CD4-positive, alpha-beta T cell (primary cell): ENCODE measurements at regions not wholly inside any gene's neighbourhood (a gene's known extent, or its start where the extent isn't known, plus 50 kb on each side); places are given as distances from the start of the nearest gene placed in this dataset.

ENCODE experiments used
- ATAC-seq: fragments of 200-7000 bp; cut with Tn5 transposase; one replicate; pipeline ENCODE4 v1.10.0; 2022; ENCODE audit warnings: mild to moderate bottlenecking; ENCODE audit not compliant: poor library complexity
- CTCF ChIA-PET: fragments of 350-600 bp; sonication (Branson Sonifier 250); formaldehyde crosslinking; loops from one replicate; lab custom pipeline; 2021; ENCODE audit warnings: antibody characterized with exemption, inconsistent platforms; lab: Charles Lee
- POLR2A ChIA-PET: fragments of 350-600 bp; sonication (Branson Sonifier 250); formaldehyde crosslinking; loops from one replicate; lab custom pipeline; 2021; ENCODE audit warnings: antibody characterized with exemption, inconsistent platforms; lab: Charles Lee
- DNase-seq, 14 experiments: peaks; one replicate each; pipeline ENCODE4 v3.0.0-alpha.2; 2013 to 2020; ENCODE audit warnings: mixed read lengths in 2 of 14
- H3K27ac ChIP-seq, 2 donors: one replicate each; pipeline versions ENCODE4 v1.5.1 to v1.7.0; 2013; ENCODE audit warnings: low read length in 2 of 2, low read depth in 1 of 2, mild to moderate bottlenecking in 1 of 2
- H3K27me3 ChIP-seq, 2 experiments: 1 replicate in 1 of 2; 2 replicates in 1 of 2; pipeline versions ENCODE4 v1.6.1 to v1.7.0; 2013; ENCODE audit warnings: low read length in 2 of 2, control low read depth in 1 of 2, mild to moderate bottlenecking in 1 of 2, moderate library complexity in 1 of 2; ENCODE audit not compliant: insufficient read depth in 2 of 2, control insufficient read depth in 1 of 2
- H3K36me3 ChIP-seq: one replicate; pipeline ENCODE4 v1.6.1; 2013; ENCODE audit warnings: low read length, control low read depth; ENCODE audit not compliant: insufficient read depth
- H3K4me1 ChIP-seq: one replicate; pipeline ENCODE4 v1.6.1; 2013; ENCODE audit warnings: low read length, control low read depth; ENCODE audit not compliant: insufficient read depth
- H3K4me3 ChIP-seq: one replicate; pipeline ENCODE4 v1.5.1; 2013; ENCODE audit warnings: mild to moderate bottlenecking, low read length, moderate library complexity
- H3K9me3 ChIP-seq, 2 experiments: 1 replicate in 1 of 2; 2 replicates in 1 of 2; pipeline versions ENCODE4 v1.6.1 to v1.7.0; 2013; ENCODE audit warnings: low read length in 2 of 2, mild to moderate bottlenecking in 2 of 2, control low read depth in 1 of 2, moderate library complexity in 1 of 2; ENCODE audit not compliant: control insufficient read depth in 1 of 2, insufficient read depth in 1 of 2
- H3K27ac Mint-ChIP-seq: one replicate; pipeline ENCODE4 v1.8.0; 2020; ENCODE audit warnings: mixed read lengths
- H3K27me3 Mint-ChIP-seq: one replicate; pipeline ENCODE4 v1.8.0; 2021; ENCODE audit warnings: mixed read lengths
- H3K36me3 Mint-ChIP-seq: one replicate; pipeline ENCODE4 v1.8.0; 2021; ENCODE audit warnings: low read depth, mixed read lengths
- H3K4me1 Mint-ChIP-seq: one replicate; pipeline ENCODE4 v1.8.0; 2021; ENCODE audit warnings: low read depth, mixed read lengths
- H3K4me3 Mint-ChIP-seq: one replicate; pipeline ENCODE4 v1.8.0; 2020; ENCODE audit warnings: mild to moderate bottlenecking, mixed read lengths
- H3K9me3 Mint-ChIP-seq: one replicate; pipeline ENCODE4 v1.8.0; 2020; ENCODE audit warnings: mixed read lengths
- intact Hi-C, 2 experiments: fragments of 100-400 bp; cut with DNase I in 1 of 2; cut with micrococcal nuclease in 1 of 2; formaldehyde crosslinking; loops; one replicate each; pipeline versions ENCODE4 v1.15.1 to v1.9.0; 2023 to 2025; cut with DNase I, micrococcal nuclease
- TF ChIP-seq, protein P1 (sequence below): fragments of 200-600 bp; IDR thresholded peaks from one replicate; pipeline ENCODE4 v1.8.0; 2022; ENCODE audit warnings: antibody characterized with exemption, mild to moderate bottlenecking

DNA sequence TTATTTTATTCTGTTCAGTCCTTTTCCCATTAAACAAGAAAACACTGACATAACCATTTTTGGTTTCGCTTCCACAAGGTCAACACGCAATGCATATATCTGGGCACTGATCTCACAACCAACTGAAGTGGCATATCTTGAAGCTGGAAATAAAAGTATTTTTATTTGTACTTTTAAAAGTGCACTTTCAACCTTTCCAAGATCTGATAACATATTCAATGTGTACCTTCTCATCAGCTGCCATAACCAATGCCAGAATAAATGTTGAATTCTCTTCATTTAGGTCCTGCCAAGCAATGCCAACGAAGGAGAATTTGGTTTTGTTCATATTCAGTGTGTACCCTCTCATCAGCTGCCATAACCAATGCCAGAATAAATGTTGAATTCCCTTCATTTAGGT, 148.9 kb upstream of the CEP126 start:
- POLR2A ChIA-PET, result no interaction called here
- Mint-ChIP-seq H3K9me3 (peaks cover 4% of the 10 kb centered on the region), H3K27me3 (no peaks in the 10 kb centered on the region), H3K4me3 (no peak overlapping the region), H3K4me1 (no peaks in the 10 kb centered on the region), H3K27ac (no peak overlapping the region), H3K36me3 (no peaks in the 10 kb centered on the region)
- ATAC-seq (no peak), DNase-seq (no peak)
- H3K4me1 ChIP-seq, result no peaks in the 10 kb centered on the region
- no peaks in the 10 kb centered on the region for H3K27me3 ChIP-seq
- H3K4me3 ChIP-seq, result no peak overlapping the region
- intact Hi-C loops, result no loop called here
- no peaks in the 10 kb centered on the region for H3K36me3 ChIP-seq
- peaks cover 4 to 5% of the 10 kb centered on the region in 2 experiments for H3K9me3 ChIP-seq
- H3K27ac ChIP-seq, result no peak overlapping the region
- TF ChIP-seq, protein P1, sequence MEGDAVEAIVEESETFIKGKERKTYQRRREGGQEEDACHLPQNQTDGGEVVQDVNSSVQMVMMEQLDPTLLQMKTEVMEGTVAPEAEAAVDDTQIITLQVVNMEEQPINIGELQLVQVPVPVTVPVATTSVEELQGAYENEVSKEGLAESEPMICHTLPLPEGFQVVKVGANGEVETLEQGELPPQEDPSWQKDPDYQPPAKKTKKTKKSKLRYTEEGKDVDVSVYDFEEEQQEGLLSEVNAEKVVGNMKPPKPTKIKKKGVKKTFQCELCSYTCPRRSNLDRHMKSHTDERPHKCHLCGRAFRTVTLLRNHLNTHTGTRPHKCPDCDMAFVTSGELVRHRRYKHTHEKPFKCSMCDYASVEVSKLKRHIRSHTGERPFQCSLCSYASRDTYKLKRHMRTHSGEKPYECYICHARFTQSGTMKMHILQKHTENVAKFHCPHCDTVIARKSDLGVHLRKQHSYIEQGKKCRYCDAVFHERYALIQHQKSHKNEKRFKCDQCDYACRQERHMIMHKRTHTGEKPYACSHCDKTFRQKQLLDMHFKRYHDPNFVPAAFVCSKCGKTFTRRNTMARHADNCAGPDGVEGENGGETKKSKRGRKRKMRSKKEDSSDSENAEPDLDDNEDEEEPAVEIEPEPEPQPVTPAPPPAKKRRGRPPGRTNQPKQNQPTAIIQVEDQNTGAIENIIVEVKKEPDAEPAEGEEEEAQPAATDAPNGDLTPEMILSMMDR, result no peak
- CTCF ChIA-PET, result no interaction called here

DNA sequence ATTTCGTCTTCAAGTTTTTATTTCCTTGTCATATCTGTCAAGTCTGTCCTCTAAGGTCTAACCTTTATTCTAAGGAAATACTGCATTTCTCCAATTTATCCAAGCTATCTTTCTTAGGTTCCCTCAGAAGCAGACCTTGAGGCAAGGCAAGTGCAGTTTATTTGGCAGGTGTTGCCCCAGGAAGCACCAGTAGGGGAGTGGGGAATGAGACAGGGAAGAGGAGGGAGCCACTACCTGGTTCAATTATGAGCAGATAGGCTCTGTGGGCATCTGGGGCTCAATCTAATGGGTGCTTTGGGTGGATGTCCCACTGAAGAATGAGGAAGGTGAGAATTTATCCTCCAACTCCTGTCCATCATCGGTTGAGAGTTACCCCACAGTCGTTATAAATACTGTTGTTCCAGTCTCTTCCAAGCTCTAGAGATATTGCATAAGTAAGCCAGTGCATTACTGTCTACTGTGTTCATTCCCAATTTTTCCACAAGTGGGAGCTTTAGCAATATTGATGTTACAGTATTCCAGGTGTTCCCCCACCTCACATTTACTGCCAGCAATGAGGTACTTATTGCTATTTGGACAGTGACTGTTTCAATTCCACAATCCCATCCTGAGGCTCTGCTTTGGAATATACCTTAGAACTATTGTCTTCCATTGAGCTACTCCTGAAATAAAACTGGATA, 154.9 kb upstream of the CEP126 start:
- ChIA-PET POLR2A (no interaction called here), CTCF (no interaction called here)
- Histone ChIP-seq H3K27me3 (no peaks in the 10 kb centered on the region), H3K9me3 (peaks cover 0 to 4% of the 10 kb centered on the region in 2 experiments), H3K36me3 (no peaks in the 10 kb centered on the region), H3K4me3 (no peak overlapping the region), H3K27ac (no peak overlapping the region), H3K4me1 (no peaks in the 10 kb centered on the region)
- Mint-ChIP-seq H3K27me3 (no peaks in the 10 kb centered on the region), H3K4me1 (no peaks in the 10 kb centered on the region), H3K4me3 (no peak overlapping the region), H3K36me3 (no peaks in the 10 kb centered on the region), H3K27ac (no peak overlapping the region), H3K9me3 (no peaks in the 10 kb centered on the region)
- no peak for DNase-seq
- TF ChIP-seq, protein P1, result no peak
- intact Hi-C loops, result no loop called here
- no peak for ATAC-seq

DNA sequence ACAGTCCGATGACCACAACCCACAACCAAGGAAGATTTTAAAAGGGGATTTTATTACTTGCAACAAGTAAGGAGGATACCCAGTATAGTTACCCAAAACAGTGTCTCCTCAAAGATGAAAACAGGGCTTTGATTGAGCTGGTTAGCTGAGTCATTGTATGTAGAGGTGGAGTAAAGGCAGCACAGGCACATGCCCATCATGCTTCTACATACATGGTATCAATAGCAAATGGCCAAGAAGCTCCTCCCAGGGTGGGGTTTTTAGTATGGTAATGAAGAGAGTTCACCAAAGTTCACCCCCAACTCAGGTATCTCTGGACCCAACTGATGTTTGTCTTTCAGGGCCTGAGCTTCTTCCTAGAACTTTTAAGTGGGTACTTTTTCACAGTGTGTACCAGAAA, 157.1 kb upstream of the CEP126 start:
- Mint-ChIP-seq H3K36me3 (no peaks in the 10 kb centered on the region), H3K4me1 (no peaks in the 10 kb centered on the region), H3K9me3 (no peaks in the 10 kb centered on the region), H3K27ac (no peak overlapping the region), H3K27me3 (no peaks in the 10 kb centered on the region), H3K4me3 (no peak overlapping the region)
- H3K27ac ChIP-seq, result no peak overlapping the region
- no peaks in the 10 kb centered on the region for H3K27me3 ChIP-seq
- CTCF ChIA-PET, result no interaction called here
- TF ChIP-seq, protein P1, result no peak
- DNase-seq (no peak), ATAC-seq (no peak)
- no peaks in the 10 kb centered on the region for H3K4me1 ChIP-seq
- peaks cover 0 to 4% of the 10 kb centered on the region in 2 experiments for H3K9me3 ChIP-seq
- intact Hi-C loops, result no loop called here
- H3K36me3 ChIP-seq, result no peaks in the 10 kb centered on the region
- H3K4me3 ChIP-seq, result no peak overlapping the region
- POLR2A ChIA-PET, result no interaction called here
